Chondrocyte (in vitro differentiated cells): ENCODE measurements at regions not wholly inside any gene's neighbourhood (a gene's known extent, or its start where the extent isn't known, plus 50 kb on each side); places are given as distances from the start of the nearest gene placed in this dataset.

Experiments used
- DNase-seq: peaks from one replicate; pipeline ENCODE4 v3.0.0; 2021; ENCODE audit warnings: mixed read lengths, low spot score
- H3K27ac Mint-ChIP-seq: one replicate; pipeline ENCODE4 v1.8.0; 2021; ENCODE audit warnings: mild to moderate bottlenecking, moderate library complexity, mixed read lengths; ENCODE audit not compliant: unreplicated experiment
- H3K27me3 Mint-ChIP-seq: 2 replicates; pipeline ENCODE4 v1.8.0; 2021; ENCODE audit warnings: low read depth, mixed read lengths
- H3K36me3 Mint-ChIP-seq: 2 replicates; pipeline ENCODE4 v1.8.0; 2021; ENCODE audit warnings: low read depth, mixed read lengths
- H3K4me1 Mint-ChIP-seq: 2 replicates; pipeline ENCODE4 v1.8.0; 2021; ENCODE audit warnings: low read depth, mild to moderate bottlenecking, mixed read lengths
- H3K4me3 Mint-ChIP-seq: one replicate; pipeline ENCODE4 v1.8.0; 2021; ENCODE audit warnings: mild to moderate bottlenecking, moderate library complexity, mixed read lengths; ENCODE audit not compliant: unreplicated experiment
- H3K9me3 Mint-ChIP-seq: 2 replicates; pipeline ENCODE4 v1.8.0; 2021; ENCODE audit warnings: low read depth, mixed read lengths
- TF ChIP-seq, protein P1 (sequence below): fragments of 200-600 bp; sonication (generic); IDR thresholded peaks from 2 replicates; pipeline ENCODE4 v1.5.0; 2021; ENCODE audit warnings: antibody characterized with exemption, mild to moderate bottlenecking, moderate library complexity

- Mint-ChIP-seq H3K9me3 (no peaks in the 10 kb centered on the region), H3K4me1 (peaks cover 57% of the 10 kb centered on the region), H3K4me3 (no peak overlapping the region), H3K36me3 (no peaks in the 10 kb centered on the region), H3K27ac (no peak overlapping the region), H3K27me3 (no peaks in the 10 kb centered on the region)
- no peak for DNase-seq
- TF ChIP-seq, protein P1, sequence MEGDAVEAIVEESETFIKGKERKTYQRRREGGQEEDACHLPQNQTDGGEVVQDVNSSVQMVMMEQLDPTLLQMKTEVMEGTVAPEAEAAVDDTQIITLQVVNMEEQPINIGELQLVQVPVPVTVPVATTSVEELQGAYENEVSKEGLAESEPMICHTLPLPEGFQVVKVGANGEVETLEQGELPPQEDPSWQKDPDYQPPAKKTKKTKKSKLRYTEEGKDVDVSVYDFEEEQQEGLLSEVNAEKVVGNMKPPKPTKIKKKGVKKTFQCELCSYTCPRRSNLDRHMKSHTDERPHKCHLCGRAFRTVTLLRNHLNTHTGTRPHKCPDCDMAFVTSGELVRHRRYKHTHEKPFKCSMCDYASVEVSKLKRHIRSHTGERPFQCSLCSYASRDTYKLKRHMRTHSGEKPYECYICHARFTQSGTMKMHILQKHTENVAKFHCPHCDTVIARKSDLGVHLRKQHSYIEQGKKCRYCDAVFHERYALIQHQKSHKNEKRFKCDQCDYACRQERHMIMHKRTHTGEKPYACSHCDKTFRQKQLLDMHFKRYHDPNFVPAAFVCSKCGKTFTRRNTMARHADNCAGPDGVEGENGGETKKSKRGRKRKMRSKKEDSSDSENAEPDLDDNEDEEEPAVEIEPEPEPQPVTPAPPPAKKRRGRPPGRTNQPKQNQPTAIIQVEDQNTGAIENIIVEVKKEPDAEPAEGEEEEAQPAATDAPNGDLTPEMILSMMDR: no peak
These were observed 379.5 kb upstream of the MAD2L1 start for GRCh38 chr4:120446051-120446567.

GRCh38 chr4:120445186-120445585 is 378.5 kb upstream of the MAD2L1 start:
- Mint-ChIP-seq H3K4me3 (no peak overlapping the region), H3K4me1 (peaks cover 57% of the 10 kb centered on the region), H3K36me3 (no peaks in the 10 kb centered on the region), H3K9me3 (no peaks in the 10 kb centered on the region), H3K27ac (no peak overlapping the region), H3K27me3 (no peaks in the 10 kb centered on the region)
- DNase-seq: no peak
- TF ChIP-seq, protein P1: no peak

GRCh38 chr4:120443116-120443515 is 376.5 kb upstream of the MAD2L1 start:
- Mint-ChIP-seq H3K4me3 (no peak overlapping the region), H3K27ac (no peak overlapping the region), H3K36me3 (no peaks in the 10 kb centered on the region), H3K9me3 (no peaks in the 10 kb centered on the region), H3K4me1 (peaks cover 50% of the 10 kb centered on the region), H3K27me3 (no peaks in the 10 kb centered on the region)
- TF ChIP-seq, protein P1: no peak
- DNase-seq: no peak

DNA sequence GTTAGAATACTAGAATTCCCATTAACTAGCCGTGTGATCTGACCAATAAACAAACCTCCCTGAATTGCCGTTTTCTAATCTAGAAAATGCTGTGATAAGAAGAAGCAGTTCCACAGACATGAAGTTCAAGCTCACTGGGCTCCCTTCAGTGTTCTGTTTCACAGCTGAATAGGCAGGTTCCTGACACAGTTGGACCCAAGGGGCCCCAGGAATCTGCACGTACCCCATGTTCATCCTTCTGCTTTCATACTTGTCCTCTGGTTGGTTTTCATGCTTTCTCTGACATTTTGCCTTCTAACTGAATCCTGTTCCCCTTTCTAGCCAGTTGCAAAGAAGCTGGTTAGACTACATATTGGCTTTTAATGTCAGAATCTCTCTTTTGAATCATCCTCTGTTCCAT is 374.1 kb upstream of the MAD2L1 start:
- H3K36me3 Mint-ChIP-seq: no peaks in the 10 kb centered on the region
- no peak overlapping the region for H3K4me3 Mint-ChIP-seq
- no peak for DNase-seq
- peaks cover 33% of the 10 kb centered on the region for H3K4me1 Mint-ChIP-seq
- TF ChIP-seq, protein P1: no peak
- no peaks in the 10 kb centered on the region for H3K9me3 Mint-ChIP-seq
- H3K27ac Mint-ChIP-seq: no peak overlapping the region
- no peaks in the 10 kb centered on the region for H3K27me3 Mint-ChIP-seq

- no peak for DNase-seq
- Mint-ChIP-seq H3K9me3 (no peaks in the 10 kb centered on the region), H3K4me1 (peaks cover 16% of the 10 kb centered on the region), H3K4me3 (no peak overlapping the region), H3K36me3 (no peaks in the 10 kb centered on the region), H3K27me3 (no peaks in the 10 kb centered on the region), H3K27ac (no peak overlapping the region)
- TF ChIP-seq, protein P1: no peak
These were observed 368.5 kb upstream of the MAD2L1 start for GRCh38 chr4:120435179-120435578.
